Right lobe of liver (tissue), 4 donors: ENCODE measurements at regions not wholly inside any gene's neighbourhood (a gene's known extent, or its start where the extent isn't known, plus 50 kb on each side); places are given as distances from the start of the nearest gene placed in this dataset.

Experiments used
- CTCF ChIP-seq, 4 donors: fragments of 200-600 bp in 3 of 4; fragments of 450-650 bp in 1 of 4; IDR thresholded peaks; one replicate each; pipeline versions ENCODE4 v1.5.1 to v1.8.0; 2016 to 2022; ENCODE audit warnings: antibody characterized with exemption in 4 of 4, mild to moderate bottlenecking in 2 of 4
- POLR2A ChIP-seq: fragments of 450-650 bp; IDR thresholded peaks from one replicate; pipeline ENCODE4 v1.6.1; 2017; ENCODE audit warnings: antibody characterized with exemption, mild to moderate bottlenecking
- donor health status: DM: no; HTN: no; CAD: no.
- donor health status: DM: no; HTN: no; CAD: no.
- donor health status: DM: no; HTN: yes; CAD: no.

GRCh38 chr9:82088591-82088990 lies 100.0 kb downstream of the SPATA31D1 start:
- TF ChIP-seq CTCF (IDR thresholded peaks at IDR 0.05) (no peak), POLR2A (no peak)
